ENCODE measurements at regions not wholly inside any gene's neighbourhood (a gene's known extent, or its start where the extent isn't known, plus 50 kb on each side); places are given as distances from the start of the nearest gene placed in this dataset.
A peak's percentile ranks its signal among the peaks of the same experiment; 100 is the strongest.

GRCh38 chr1:57986432-57986831 is 560.1 kb downstream of the OMA1 start:
- no peak for TF ChIP-seq CTCF (IDR thresholded peaks at IDR 0.05; ENCODE audit: control extremely low read depth, extremely low read depth, low read depth, missing control alignments)
- ChIA-PET POLR2A (no interaction called here), CTCF (no interaction called here)
- peak; percentile 25 for DNase-seq (ENCODE audit: extremely low spot score)

- ChIA-PET CTCF (interaction anchor here (0.8 kb wide), 1 partner anchor 33 kb away, joined by 3 read pairs; no protein-coding TSS in a partner anchor), POLR2A (no interaction called here)
- no peak for DNase-seq (ENCODE audit: extremely low spot score)
- no peak for TF ChIP-seq CTCF (IDR thresholded peaks at IDR 0.05; ENCODE audit: control extremely low read depth, extremely low read depth, low read depth, missing control alignments)
These were observed 560.4 kb upstream of the DAB1 start for GRCh38 chr1:57984277-57984676.

- no peak for TF ChIP-seq CTCF (IDR thresholded peaks at IDR 0.05; ENCODE audit: control extremely low read depth, extremely low read depth, low read depth, missing control alignments)
- ChIA-PET POLR2A (no interaction called here), CTCF (interaction anchor here (0.9 kb wide), 1 partner anchor 27 kb away, joined by 3 read pairs; no protein-coding TSS in a partner anchor)
- DNase-seq (ENCODE audit: extremely low spot score): no peak
These were observed 559.6 kb upstream of the DAB1 start for GRCh38 chr1:57983441-57983840.

- ChIA-PET CTCF (interaction anchor here (0.9 kb wide), 1 partner anchor 26 kb away, joined by 3 read pairs; no protein-coding TSS in a partner anchor), POLR2A (no interaction called here)
- DNase-seq (ENCODE audit: extremely low spot score): no peak
- no peak for TF ChIP-seq CTCF (IDR thresholded peaks at IDR 0.05; ENCODE audit: control extremely low read depth, extremely low read depth, low read depth, missing control alignments)
These were observed 559.0 kb upstream of the DAB1 start for GRCh38 chr1:57982852-57983251.

GRCh38 chr1:57976216-57976615 is 552.4 kb upstream of the DAB1 start:
- DNase-seq (ENCODE audit: extremely low spot score): no peak
- POLR2A ChIA-PET: no interaction called here
- CTCF ChIA-PET: no interaction called here
- no peak for TF ChIP-seq CTCF (IDR thresholded peaks at IDR 0.05; ENCODE audit: control extremely low read depth, extremely low read depth, low read depth, missing control alignments)

GRCh38 chr1:57968321-57968720 is 544.5 kb upstream of the DAB1 start:
- no peak for DNase-seq (ENCODE audit: extremely low spot score)
- POLR2A ChIA-PET: no interaction called here
- CTCF ChIA-PET: interaction anchor here (1.0 kb wide), 1 partner anchor 63 kb away, joined by 4 read pairs; no protein-coding TSS in a partner anchor
- no peak for TF ChIP-seq CTCF (IDR thresholded peaks at IDR 0.05; ENCODE audit: control extremely low read depth, extremely low read depth, low read depth, missing control alignments)

Measured in GM10248 (cell line).